Left lung (tissue), 4 donors: ENCODE measurements at regions not wholly inside any gene's neighbourhood (a gene's known extent, or its start where the extent isn't known, plus 50 kb on each side); places are given as distances from the start of the nearest gene placed in this dataset.

Experiments used
- ATAC-seq: fragments of 200-7000 bp; cut with Tn5 transposase; one replicate; pipeline ENCODE4 v1.9.1; 2020; ENCODE audit warnings: moderate library complexity
- DNase-seq, 4 donors: peaks; one replicate each; pipeline ENCODE4 v3.0.0-alpha.2; 2013 to 2020
- H3K27ac ChIP-seq, 2 donors: fragments of 200-600 bp; sonication (generic) in 1 of 2; one replicate each; pipeline versions ENCODE4 v1.5.0 to v1.8.0; 2020 to 2021
- H3K27me3 ChIP-seq, 2 donors: fragments of 200-600 bp; sonication (generic) in 1 of 2; one replicate each; pipeline versions ENCODE4 v1.5.0 to v1.8.0; 2020 to 2021
- H3K36me3 ChIP-seq, 2 donors: fragments of 200-600 bp; sonication (generic) in 1 of 2; one replicate each; pipeline versions ENCODE4 v1.5.0 to v1.8.0; 2020 to 2021
- H3K4me1 ChIP-seq, 2 donors: fragments of 200-600 bp; one replicate each; pipeline ENCODE4 v1.8.0; 2021
- H3K4me3 ChIP-seq, 2 donors: fragments of 200-600 bp; sonication (generic) in 1 of 2; one replicate each; pipeline versions ENCODE4 v1.5.0 to v1.8.0; 2020 to 2021; ENCODE audit warnings: mild to moderate bottlenecking in 1 of 2
- H3K9me3 ChIP-seq, 2 donors: fragments of 200-600 bp; sonication (generic) in 1 of 2; one replicate each; pipeline versions ENCODE4 v1.5.0 to v1.8.0; 2020 to 2021
- intact Hi-C, 2 donors: fragments of 100-400 bp; cut with DNase I; formaldehyde crosslinking; loops; one replicate each; pipeline versions ENCODE4 v1.11.2 to v1.14.2; 2022
- TF ChIP-seq, protein P1 (sequence below), 2 donors: fragments of 200-600 bp; sonication (generic) in 1 of 2; IDR thresholded peaks; one replicate each; pipeline versions ENCODE4 v1.5.0 to v1.8.0; 2021; ENCODE audit warnings: antibody characterized with exemption in 2 of 2
- donor health status: DM: no; HTN: yes; CAD: no.
- donor health status: DM: no; HTN: no; CAD: no.

DNA sequence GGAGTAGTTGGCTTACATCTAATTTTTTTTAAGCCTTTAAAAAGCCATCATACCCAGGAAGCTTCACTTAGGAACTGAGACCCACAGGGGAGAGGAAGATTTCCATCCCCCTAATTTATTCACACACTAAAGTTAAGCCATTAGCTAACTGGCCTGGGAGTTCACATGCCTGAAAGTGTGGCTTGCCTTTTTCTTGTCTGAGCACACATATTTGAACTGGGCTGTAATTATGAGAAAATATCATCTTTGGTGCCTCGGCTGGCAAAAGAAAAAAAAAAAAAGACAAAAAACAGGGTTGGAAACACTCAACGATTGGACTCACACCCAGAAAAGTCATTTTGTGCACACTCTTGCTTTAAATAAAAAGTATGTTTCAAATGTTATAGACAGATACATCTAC is 847.3 kb downstream of the MAT2B start:
- TF ChIP-seq, protein P1, sequence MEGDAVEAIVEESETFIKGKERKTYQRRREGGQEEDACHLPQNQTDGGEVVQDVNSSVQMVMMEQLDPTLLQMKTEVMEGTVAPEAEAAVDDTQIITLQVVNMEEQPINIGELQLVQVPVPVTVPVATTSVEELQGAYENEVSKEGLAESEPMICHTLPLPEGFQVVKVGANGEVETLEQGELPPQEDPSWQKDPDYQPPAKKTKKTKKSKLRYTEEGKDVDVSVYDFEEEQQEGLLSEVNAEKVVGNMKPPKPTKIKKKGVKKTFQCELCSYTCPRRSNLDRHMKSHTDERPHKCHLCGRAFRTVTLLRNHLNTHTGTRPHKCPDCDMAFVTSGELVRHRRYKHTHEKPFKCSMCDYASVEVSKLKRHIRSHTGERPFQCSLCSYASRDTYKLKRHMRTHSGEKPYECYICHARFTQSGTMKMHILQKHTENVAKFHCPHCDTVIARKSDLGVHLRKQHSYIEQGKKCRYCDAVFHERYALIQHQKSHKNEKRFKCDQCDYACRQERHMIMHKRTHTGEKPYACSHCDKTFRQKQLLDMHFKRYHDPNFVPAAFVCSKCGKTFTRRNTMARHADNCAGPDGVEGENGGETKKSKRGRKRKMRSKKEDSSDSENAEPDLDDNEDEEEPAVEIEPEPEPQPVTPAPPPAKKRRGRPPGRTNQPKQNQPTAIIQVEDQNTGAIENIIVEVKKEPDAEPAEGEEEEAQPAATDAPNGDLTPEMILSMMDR (IDR thresholded peaks at IDR 0.05), result no peak
- H3K4me1 ChIP-seq, result no peaks in the 10 kb centered on the region
- no peak overlapping the region for H3K4me3 ChIP-seq
- H3K27ac ChIP-seq, result no peak overlapping the region
- intact Hi-C loops, result no loop called here
- H3K36me3 ChIP-seq, result no peaks in the 10 kb centered on the region
- no peaks in the 10 kb centered on the region for H3K27me3 ChIP-seq
- no peak for DNase-seq
- no peak for ATAC-seq
- no peaks in the 10 kb centered on the region for H3K9me3 ChIP-seq

DNA sequence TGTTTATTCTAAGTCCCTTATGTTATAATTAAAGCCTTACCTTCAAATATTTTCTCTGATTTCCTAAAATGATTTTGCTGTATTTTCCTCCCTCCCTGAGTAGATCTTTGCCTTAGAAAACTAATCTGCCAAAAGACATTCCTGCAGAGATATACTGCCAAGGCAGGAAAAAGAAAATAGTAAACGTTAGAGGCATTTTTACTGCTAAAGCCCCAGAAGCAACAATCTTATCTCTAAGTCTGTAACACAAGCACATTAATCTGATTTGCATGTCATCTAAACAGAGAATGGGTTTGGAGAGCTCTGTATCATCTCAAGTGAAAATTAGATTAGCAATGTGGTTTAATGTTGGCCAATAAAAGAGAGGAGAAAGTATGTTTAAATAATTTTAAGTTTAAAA is 847.7 kb downstream of the MAT2B start:
- H3K36me3 ChIP-seq, result no peaks in the 10 kb centered on the region
- no peak overlapping the region for H3K27ac ChIP-seq
- H3K9me3 ChIP-seq, result no peaks in the 10 kb centered on the region
- no peaks in the 10 kb centered on the region for H3K27me3 ChIP-seq
- DNase-seq (no peak), ATAC-seq (no peak)
- TF ChIP-seq, protein P1 (IDR thresholded peaks at IDR 0.05), result no peak
- H3K4me3 ChIP-seq, result no peak overlapping the region
- H3K4me1 ChIP-seq, result no peaks in the 10 kb centered on the region
- intact Hi-C loops, result no loop called here

DNA sequence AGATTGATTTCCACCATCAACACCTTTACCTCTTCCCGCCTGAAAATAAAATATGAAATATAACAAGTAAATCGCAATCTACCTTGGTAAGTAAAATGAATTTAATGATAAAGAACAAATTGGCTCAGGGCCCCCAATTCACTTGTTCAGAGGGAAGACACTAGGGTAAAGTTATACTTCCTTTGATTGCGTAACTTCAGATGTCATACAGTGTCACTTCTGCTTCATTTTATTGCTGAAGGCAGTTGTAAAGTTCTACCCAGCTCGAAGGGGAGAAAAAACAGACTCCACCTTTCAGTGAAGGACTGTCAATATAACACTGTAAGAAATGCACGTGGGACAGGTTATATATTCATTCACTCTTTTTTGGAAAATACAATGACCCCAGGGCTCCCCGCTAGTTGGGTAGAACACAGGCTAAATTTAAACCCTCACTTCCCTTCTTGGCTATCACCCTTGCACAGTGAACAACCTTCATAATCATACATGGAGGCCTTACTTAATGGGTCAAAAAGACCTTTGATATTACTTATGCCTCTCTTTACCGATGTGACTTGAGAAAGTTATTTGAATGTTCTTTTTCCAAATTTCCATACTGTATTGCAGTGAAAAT is 848.8 kb downstream of the MAT2B start:
- H3K4me1 ChIP-seq, result no peaks in the 10 kb centered on the region

DNA sequence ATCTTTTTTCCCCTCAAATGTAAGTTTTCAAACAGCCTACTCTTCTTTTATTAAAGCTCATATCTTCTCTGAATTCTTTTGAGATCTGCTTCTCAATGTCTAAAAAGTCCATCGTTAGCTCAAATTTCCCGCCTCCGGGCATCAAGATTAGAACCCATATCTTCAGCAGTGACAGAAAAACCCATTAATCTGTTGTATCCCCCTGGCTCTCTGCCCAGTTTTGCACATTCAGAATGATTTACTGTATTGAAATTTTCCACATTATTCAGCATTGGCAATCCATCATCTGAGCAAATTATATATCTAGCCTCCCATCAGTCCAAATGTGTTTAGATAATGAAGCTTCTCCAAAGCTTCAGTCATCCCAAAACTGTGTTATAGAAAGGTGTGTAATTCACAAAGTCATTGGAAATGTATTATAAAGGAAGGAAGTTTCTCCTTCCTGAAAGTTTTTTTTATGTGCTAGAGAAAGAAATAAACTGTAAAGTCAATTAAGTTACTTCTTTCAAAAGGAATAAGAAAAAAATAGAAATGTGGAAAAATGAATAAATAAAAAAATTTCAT is 849.9 kb downstream of the MAT2B start:
- Histone ChIP-seq H3K4me3 (no peak overlapping the region), H3K27ac (no peak overlapping the region), H3K36me3 (no peaks in the 10 kb centered on the region), H3K27me3 (no peaks in the 10 kb centered on the region), H3K9me3 (no peaks in the 10 kb centered on the region), H3K4me1 (no peaks in the 10 kb centered on the region)
- ATAC-seq, result no peak
- TF ChIP-seq, protein P1 (IDR thresholded peaks at IDR 0.05), result no peak
- intact Hi-C loops, result no loop called here
- no peak for DNase-seq

More for the DNA sequence above, 848.8 kb downstream of the MAT2B start:
- TF ChIP-seq, protein P1 (IDR thresholded peaks at IDR 0.05), result no peak
- Histone ChIP-seq H3K27me3 (no peaks in the 10 kb centered on the region), H3K36me3 (no peaks in the 10 kb centered on the region), H3K9me3 (no peaks in the 10 kb centered on the region), H3K4me3 (no peak overlapping the region), H3K27ac (no peak overlapping the region)
- DNase-seq (no peak), ATAC-seq (no peak)
- intact Hi-C loops, result no loop called here

DNA sequence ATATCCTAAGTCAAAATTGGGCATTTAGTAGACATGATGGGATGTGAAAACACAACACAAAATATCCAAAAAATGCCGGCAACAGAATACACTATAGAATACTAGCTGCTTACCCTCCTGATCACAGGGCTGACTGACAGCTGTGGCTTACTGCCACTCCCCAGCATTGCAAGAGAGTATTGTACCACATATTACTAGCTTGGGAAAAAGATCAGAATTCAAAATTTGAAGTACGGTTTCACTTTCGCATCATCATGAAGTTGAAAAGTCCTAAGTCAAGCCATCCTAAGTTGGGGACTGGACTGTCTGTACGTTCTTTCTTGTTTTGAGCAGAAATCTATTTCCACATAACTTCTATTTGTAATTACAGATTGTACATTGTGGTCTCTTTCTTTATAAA is 851.4 kb downstream of the MAT2B start:
- intact Hi-C loops, result no loop called here
- ATAC-seq, result no peak
- H3K4me1 ChIP-seq, result no peaks in the 10 kb centered on the region

More for the DNA sequence above, 851.4 kb downstream of the MAT2B start:
- Histone ChIP-seq H3K27me3 (no peaks in the 10 kb centered on the region), H3K9me3 (no peaks in the 10 kb centered on the region), H3K27ac (no peak overlapping the region), H3K4me3 (no peak overlapping the region), H3K36me3 (no peaks in the 10 kb centered on the region)
- TF ChIP-seq, protein P1 (IDR thresholded peaks at IDR 0.05), result no peak
- DNase-seq, result no peak
